GM12892 (cell line): ENCODE measurements at regions not wholly inside any gene's neighbourhood (a gene's known extent, or its start where the extent isn't known, plus 50 kb on each side); places are given as distances from the start of the nearest gene placed in this dataset.
"Not testable (repeated sequence)": the region's sequence is repeated elsewhere in the genome, so short reads cannot be mapped to it uniquely, and the experiment has no call there.

Experiments
- DNase-seq: peaks from one replicate; pipeline ENCODE4 v3.0.0; 2011; ENCODE audit not compliant: insufficient read length
- FAIRE-seq: peaks from 2 replicates; lab custom pipeline; 2011; peaks lifted over from hg19 to GRCh38; lab: Jason Lieb, UNC
- POLR2A ChIP-seq: IDR thresholded peaks from 2 replicates; pipeline ENCODE4 v1.6.1; 2011; ENCODE audit warnings: low read depth, low read length, control low read depth
- POLR2AphosphoS5 ChIP-seq: IDR thresholded peaks from 2 replicates; pipeline ENCODE4 v1.6.1; 2011; ENCODE audit warnings: low read depth, low read length, control low read depth
- TAF1 ChIP-seq: IDR thresholded peaks from 2 replicates; pipeline ENCODE4 v1.6.1; 2011; ENCODE audit warnings: low read depth, mild to moderate bottlenecking, control low read depth, low read length, borderline replicate concordance

GRCh38 chr13:69649063-69649392 is 458.6 kb upstream of the ATXN8OS start:
- no peak for TF ChIP-seq TAF1
- FAIRE-seq (no peak), DNase-seq (no peak)

- TF ChIP-seq POLR2AphosphoS5 (no peak), TAF1 (no peak), POLR2A (no peak)
- DNase-seq (no peak), FAIRE-seq (no peak)
Measured at GRCh38 chr13:69648340-69649062, 459.1 kb upstream of the ATXN8OS start.

GRCh38 chr13:69644447-69644846 is 463.2 kb upstream of the ATXN8OS start:
- no peak for TF ChIP-seq POLR2A
- no peak for TF ChIP-seq TAF1
- no peak for TF ChIP-seq POLR2AphosphoS5
- FAIRE-seq (no peak), DNase-seq (no peak)

- no peak for TF ChIP-seq POLR2AphosphoS5
- TF ChIP-seq TAF1, result no peak
- no peak for TF ChIP-seq POLR2A
- DNase-seq (no peak), FAIRE-seq (no peak)
Measured at GRCh38 chr13:69641773-69642172, 465.9 kb upstream of the ATXN8OS start.

DNA sequence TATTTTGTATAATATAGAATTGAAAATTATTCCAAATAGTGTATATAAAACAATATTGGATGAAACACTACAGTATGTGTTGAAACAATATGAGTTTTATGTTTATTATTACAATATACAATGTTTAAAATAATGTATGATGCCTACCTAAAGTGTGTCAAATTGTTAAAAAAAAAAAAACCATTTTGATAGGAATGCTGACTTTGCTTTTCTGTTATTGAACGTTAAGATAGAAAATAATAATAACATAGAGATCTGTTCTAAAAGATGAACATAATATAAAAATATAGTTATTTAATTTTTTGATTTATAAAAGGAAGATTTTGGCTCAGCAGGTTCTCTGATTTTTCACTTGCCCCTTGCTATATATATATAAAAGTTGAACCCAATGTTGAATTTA is 474.6 kb upstream of the ATXN8OS start:
- no peak for DNase-seq
- FAIRE-seq, result no peak
- TF ChIP-seq TAF1 (no peak), POLR2A (no peak), POLR2AphosphoS5 (no peak)

- FAIRE-seq (no peak), DNase-seq (no peak)
- no peak for TF ChIP-seq POLR2A
Measured at GRCh38 chr13:69623973-69624372, 483.7 kb upstream of the ATXN8OS start.

DNA sequence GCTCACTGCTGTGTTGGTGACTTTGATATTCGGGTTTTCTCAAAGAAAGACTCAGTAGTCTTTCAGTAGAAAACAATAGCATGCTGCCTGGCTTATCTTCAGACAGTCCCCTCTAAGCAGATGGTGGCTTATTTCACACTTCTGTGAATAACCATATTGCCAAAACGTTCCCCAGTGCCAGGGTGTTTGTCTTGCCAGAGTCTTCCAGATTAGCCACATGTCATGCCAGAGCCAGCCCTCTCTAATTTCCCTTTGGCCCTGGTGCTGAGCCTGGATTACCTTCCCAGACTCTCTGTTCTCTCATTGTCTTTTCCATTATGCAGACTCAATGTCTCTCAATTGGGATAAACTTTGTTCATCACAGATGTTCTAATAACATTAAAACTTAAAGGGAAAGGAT is 488.0 kb upstream of the ATXN8OS start:
- TF ChIP-seq POLR2A, result no peak
- no peak for TF ChIP-seq TAF1
- DNase-seq (no peak), FAIRE-seq (no peak)

DNA sequence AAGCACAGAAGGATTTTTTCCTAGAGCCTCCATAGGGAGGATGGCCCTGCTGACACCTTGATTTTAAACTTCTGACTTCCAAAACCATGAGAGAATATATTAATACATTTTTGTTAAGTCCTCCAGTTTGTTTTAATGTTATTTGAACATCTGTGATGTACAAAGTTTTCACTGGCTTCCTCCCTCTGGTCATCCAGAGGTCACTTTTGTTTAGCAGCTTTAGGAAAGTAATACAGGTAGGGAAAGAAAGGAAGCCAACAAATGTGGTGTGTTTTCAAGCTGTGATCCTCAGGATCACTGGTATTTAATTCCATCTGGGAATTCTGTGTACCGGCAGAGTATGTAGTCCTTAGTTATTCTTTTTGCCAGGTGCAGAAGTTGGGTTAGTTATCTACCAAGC is 488.8 kb upstream of the ATXN8OS start:
- FAIRE-seq (no peak), DNase-seq (no peak)
- no peak for TF ChIP-seq POLR2AphosphoS5
- no peak for TF ChIP-seq POLR2A
- TF ChIP-seq TAF1, result no peak

DNA sequence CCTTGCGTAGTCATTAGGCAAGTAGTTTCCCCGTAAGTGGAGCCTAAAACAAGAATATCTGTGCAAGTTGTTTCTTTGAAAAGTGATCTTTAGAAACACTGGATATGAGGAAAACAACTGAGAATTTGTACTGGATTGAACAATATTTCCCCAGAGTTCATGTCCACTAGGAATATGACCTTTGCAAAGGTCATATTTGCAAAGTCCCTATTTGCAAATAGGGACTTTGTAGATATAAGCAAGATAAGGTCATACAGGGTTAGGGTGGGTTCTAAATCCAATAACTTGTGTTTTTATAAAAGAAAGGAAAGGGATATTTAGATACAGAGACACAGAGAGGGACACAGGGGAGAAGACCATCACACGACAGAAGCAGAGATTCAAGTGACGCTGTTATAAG is 489.2 kb upstream of the ATXN8OS start:
- no peak for DNase-seq
- TF ChIP-seq POLR2AphosphoS5 (no peak), POLR2A (no peak), TAF1 (no peak)
- FAIRE-seq, result no peak

GRCh38 chr13:69617587-69617986 is 490.0 kb upstream of the ATXN8OS start:
- FAIRE-seq, result no peak
- no peak for DNase-seq
- TF ChIP-seq POLR2A, result no peak
- TF ChIP-seq TAF1, result no peak
- TF ChIP-seq POLR2AphosphoS5, result no peak

- DNase-seq, result no peak
- TF ChIP-seq POLR2A, result no peak
- TF ChIP-seq TAF1, result no peak
- no peak for TF ChIP-seq POLR2AphosphoS5
Measured at GRCh38 chr13:69616396-69616795, 491.2 kb upstream of the ATXN8OS start.

GRCh38 chr13:69615055-69615454 is 492.6 kb upstream of the ATXN8OS start:
- not testable (repeated sequence) for DNase-seq, FAIRE-seq

More at GRCh38 chr13:69616396-69616795, 491.2 kb upstream of the ATXN8OS start:
- no peak for FAIRE-seq

GRCh38 chr13:69604698-69605097 is 502.9 kb upstream of the ATXN8OS start:
- FAIRE-seq (no peak), DNase-seq (no peak)
- TF ChIP-seq TAF1 (no peak), POLR2A (no peak), POLR2AphosphoS5 (no peak)
